HG03095 (cell line): ENCODE measurements at regions not wholly inside any gene's neighbourhood (a gene's known extent, or its start where the extent isn't known, plus 50 kb on each side); places are given as distances from the start of the nearest gene placed in this dataset.
"Not testable (repeated sequence)": the region's sequence is repeated elsewhere in the genome, so short reads cannot be mapped to it uniquely, and the experiment has no call there.

ENCODE experiments used
- ATAC-seq: cut with Tn5 transposase; IDR thresholded peaks from one replicate; pipeline ENCODE4 v1.9.1; 2021; ENCODE audit warnings: moderate library complexity; ENCODE audit not compliant: unreplicated experiment

DNA sequence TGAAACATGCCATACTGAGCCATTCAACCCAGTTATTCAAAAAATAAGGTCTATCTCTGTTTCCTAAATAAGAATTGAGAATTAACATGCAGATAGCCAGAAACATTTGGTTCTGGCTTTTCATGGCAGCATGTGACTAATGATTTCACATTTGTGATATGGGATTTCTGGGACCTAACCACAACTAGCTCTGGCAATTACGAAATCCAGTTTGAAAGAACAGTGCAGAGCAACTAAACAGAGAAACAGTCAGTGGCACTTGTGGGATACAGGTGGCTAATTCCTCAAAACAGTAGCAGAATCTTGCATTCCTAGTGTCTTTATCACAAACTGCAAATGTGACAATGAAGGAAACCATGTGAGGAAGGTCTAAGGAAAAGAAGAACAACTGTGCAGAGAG, 637.8 kb upstream of the CHAC2 start:
- no peak for ATAC-seq

GRCh38 chr2:53127061-53127650, 640.4 kb upstream of the CHAC2 start:
- no peak for ATAC-seq

DNA sequence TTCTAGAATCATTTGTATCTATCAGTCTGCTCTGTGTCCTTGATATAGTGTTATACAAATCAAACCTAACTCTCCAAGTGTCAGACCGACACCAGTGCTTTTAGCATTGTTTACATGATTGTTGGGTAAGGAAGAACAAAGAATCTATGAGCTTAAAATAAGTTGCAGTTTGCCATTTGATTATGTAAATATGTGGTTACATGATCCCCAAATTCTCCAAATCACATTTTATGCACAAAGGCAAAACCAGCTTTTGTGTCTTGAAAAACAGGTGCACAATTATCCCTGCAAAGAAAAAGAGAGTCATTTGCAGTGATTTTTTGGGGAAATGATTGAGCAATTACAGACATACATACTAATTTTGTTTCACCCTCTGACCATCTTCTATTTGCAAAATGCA, 652.6 kb upstream of the CHAC2 start:
- no peak for ATAC-seq

DNA sequence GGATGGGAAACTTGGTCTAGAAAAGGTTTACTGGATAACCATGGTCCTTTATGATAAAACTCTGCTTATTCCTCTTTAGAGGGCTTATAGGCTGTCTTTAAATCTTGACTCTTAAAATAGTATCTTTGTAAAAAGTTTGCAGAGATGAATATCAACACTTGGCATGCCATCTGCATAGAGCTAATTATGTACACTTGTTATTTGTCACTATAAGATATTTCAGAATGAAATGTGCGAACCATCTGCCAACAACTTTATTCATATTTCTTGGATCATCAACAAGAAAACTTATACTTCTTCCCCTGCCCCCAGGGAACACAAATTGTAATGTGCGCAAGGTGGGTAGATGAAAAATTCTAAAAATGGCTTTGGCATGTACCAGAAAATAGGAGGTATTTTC, 653.0 kb upstream of the CHAC2 start:
- no peak for ATAC-seq

DNA sequence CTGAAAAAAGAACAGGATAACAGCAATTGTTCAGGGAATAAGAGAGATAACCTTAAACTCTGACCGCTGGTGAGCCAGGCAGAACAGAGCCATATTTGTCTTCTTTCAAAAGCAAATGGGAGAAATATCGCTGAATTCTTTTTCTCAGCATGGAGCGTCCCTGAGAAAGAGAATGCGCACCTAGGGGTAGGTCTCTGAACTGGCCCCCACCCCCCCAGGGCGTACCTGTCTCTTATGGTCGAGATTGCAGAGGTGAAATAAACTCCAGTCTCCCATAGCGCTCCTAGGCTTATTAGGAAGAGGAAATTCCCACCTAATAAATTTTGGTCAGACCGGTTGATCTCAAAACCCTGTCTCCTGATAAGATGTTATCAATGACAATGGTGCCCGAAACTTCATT, 655.2 kb upstream of the CHAC2 start:
- not testable (repeated sequence) for ATAC-seq

- ATAC-seq = no peak
Observed at GRCh38 chr2:53111406-53111805, 656.2 kb upstream of the CHAC2 start.

DNA sequence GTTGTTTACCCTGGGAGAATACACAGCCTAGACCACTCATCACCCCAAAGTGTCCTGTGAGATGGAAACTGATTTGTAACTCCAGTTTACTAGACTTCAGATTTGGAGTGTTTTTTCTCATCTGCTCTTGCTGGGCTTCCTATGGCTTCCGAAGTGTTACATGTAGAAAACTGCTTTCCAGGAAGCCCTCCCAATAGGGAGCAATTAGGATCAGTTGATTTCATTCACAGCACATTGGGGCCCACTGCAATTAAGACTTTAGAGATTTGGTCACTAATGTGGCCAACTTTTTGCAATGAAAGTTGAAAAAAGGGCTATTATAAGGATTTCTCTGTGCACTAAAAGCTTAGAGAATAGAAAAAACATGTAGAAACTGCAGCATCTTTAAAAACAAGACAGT, 656.6 kb upstream of the CHAC2 start:
- no peak for ATAC-seq

GRCh38 chr2:53108246-53108645, 659.4 kb upstream of the CHAC2 start:
- ATAC-seq = no peak

GRCh38 chr2:53104263-53104662, 663.3 kb upstream of the CHAC2 start:
- no peak for ATAC-seq

- ATAC-seq = no peak
Observed at GRCh38 chr2:53103679-53104078, 663.9 kb upstream of the CHAC2 start.

- no peak for ATAC-seq
Observed at GRCh38 chr2:53098696-53099078, 668.9 kb upstream of the CHAC2 start.

GRCh38 chr2:53096351-53096750, 671.3 kb upstream of the CHAC2 start:
- ATAC-seq = no peak

DNA sequence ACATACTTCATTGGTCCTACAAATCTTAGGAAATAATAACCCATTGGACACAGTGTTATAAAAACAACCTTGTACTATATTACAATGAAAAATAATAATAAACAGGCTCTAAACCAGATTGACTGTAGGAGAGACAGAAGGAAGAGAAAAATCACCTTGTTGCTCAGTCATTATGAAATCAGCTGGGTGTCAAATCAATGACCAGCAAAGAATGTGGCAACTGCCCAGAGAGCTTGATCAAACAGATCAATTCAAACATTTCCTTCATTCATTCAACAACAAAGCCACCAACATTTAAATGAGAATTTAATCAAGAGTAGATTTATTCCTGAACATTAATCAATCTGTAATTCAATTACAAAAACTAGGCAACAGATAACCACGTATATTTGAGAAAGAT, 671.9 kb upstream of the CHAC2 start:
- no peak for ATAC-seq

DNA sequence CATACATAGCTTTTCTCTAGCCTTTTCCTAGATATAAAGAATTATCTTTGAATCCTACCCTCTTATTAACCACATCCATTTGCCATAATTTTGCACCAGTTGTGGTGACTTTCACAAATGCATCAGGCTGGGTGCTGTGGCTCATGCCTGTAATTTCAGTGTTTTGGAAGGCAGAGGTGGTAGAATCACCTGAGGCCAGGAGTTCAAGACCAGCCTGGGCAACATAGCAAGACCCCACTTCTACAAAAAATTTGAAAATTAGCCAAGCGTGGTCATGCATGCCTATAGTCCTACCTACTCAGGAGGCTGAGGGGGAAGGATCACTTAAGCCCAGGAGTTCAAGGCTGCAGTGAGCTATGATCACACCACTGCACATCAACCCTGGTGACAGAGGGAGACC, 672.4 kb upstream of the CHAC2 start:
- no peak for ATAC-seq

DNA sequence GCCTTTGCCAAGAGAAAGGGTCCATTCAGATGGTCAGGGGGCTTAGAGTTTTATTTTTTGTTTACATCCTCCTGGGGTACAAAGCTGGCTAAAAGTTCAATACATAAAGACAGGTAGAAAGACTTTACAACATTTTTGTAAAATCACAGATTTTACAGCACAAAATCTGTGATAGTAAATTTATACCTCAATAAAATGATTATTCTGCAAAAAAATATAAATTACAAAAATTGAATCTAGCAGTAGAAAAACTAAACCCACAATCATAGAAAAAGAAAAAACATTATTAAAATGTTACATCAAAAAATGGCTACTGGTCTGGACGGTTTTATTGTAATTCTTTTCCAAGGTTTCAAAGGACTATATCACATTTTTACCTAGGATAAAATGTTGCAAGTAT, 674.2 kb upstream of the CHAC2 start:
- no peak for ATAC-seq

GRCh38 chr2:53091183-53091582, 676.4 kb upstream of the CHAC2 start:
- no peak for ATAC-seq

- ATAC-seq = no peak
Observed at GRCh38 chr2:53087874-53088461, 679.6 kb upstream of the CHAC2 start.

- ATAC-seq = no peak
Observed at GRCh38 chr2:53087262-53087873, 680.2 kb upstream of the CHAC2 start.

DNA sequence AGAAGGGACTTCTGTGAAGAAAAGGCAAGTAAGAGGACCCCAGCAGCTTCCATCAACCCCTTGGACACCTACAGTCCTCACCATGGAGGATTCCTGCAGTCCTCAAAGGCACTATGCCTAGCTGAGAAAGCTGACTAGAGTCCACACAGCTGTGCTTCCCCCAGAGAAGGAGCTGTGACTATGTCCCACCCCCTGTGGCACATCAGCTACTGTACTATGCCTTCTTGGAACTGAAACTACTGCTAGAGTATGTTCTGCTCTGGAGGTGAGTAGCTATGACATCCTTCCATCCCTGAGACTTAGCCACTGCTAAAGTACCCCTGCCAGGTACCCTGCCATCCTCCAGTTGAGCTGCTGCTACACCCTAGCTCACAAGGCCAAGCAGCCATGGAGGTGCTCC, 690.2 kb upstream of the CHAC2 start:
- no peak for ATAC-seq

GRCh38 chr2:53075760-53076159, 691.8 kb upstream of the CHAC2 start:
- no peak for ATAC-seq

GRCh38 chr2:53067533-53067932, 700.1 kb upstream of the CHAC2 start:
- no peak for ATAC-seq

DNA sequence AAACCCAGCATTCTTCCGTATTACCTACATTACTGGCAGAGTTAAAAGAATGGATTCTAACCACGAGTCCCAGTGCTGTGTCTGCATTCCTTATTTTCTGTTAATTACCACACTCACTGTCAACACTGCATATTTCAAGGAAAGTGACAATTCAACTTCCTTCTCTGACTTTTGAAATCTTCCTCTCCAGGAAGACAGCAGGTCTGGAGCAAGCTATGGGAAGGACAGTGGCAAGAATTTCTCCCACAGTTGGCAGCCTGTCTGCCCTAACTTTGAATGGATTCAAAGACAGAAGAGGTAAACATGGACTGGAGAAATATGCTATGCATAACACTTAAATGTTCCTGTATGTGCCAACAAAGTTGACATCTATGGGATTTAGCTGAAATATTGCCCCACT, 700.5 kb upstream of the CHAC2 start:
- ATAC-seq = no peak

GRCh38 chr2:53064154-53064553, 703.5 kb upstream of the CHAC2 start:
- ATAC-seq = no peak
